ENCODE measurements at regions not wholly inside any gene's neighbourhood (a gene's known extent, or its start where the extent isn't known, plus 50 kb on each side); places are given as distances from the start of the nearest gene placed in this dataset.

DNA sequence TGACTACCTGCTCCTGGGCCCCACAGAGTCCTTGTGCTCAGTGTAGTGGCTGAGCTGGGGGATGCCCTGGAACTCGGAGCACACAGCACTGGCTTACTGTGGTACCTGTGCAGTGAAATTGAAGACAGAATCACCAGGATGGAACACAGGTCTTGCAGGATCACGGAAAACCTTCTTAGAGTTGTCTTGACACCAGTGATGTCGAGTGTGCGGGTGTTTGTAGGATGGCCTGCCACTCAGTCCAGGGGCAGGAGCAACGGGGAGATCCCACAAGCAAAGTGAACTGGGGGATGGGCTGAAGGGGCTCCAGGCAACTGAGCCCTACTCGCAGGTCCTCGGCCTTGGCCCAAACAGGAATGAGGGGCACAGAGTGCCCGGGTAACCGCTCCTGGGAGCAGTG lies 122.2 kb upstream of the SERF1A start:
- peak in 1 of 3 experiments; percentile 0 for DNase-seq (ENCODE audit: low read depth in 2 of 3, low spot score in 2 of 3)
